K562 (cell line): ENCODE measurements at regions not wholly inside any gene's neighbourhood (a gene's known extent, or its start where the extent isn't known, plus 50 kb on each side); places are given as distances from the start of the nearest gene placed in this dataset.

ENCODE experiments used
- ATAC-seq: fragments of 200-7000 bp; cut with Tn5 transposase; 3 replicates; pipeline ENCODE4 v1.9.1; 2020; ENCODE audit warnings: moderate library complexity
- BruUV-seq: library from RNA; stranded (reverse); fragments of 400-500 nt; replicated peaks from 2 replicates; lab custom pipeline; 2021; lab: Mats Ljungman, UMichigan
- CTCF ChIA-PET: fragments of 300-600 bp; formaldehyde crosslinking; extraction: SDS; loops from one replicate; lab custom pipeline; 2021; ENCODE audit warnings: low intra/inter-chr PET ratio; lab: Yijun Ruan, JAX
- POLR2A ChIA-PET: fragments of 300-600, 350-650 bp; sonication (Branson Sonifier 250); formaldehyde crosslinking; extraction: SDS; loops from one replicate; lab custom pipeline; 2021; ENCODE audit warnings: antibody characterized with exemption, inconsistent platforms; lab: Yijun Ruan, JAX
- DNase-seq, 4 experiments: peaks; one replicate each; pipeline versions ENCODE4 v3.0.0 to v3.0.0-alpha.2; 2011 to 2018; ENCODE audit warnings: low spot score in 3 of 4, mixed read lengths in 3 of 4; ENCODE audit errors: extremely low read depth in 1 of 4
- FAIRE-seq: peaks from 2 replicates; lab custom pipeline; 2011; peaks lifted over from hg19 to GRCh38; lab: Jason Lieb, UNC
- H2AFZ ChIP-seq: 2 replicates; pipeline ENCODE4 v1.6.0; 2011; ENCODE audit warnings: low read depth, low read length, control low read depth, inconsistent platforms
- H3K27ac ChIP-seq: fragments of 200-600 bp; 3 replicates; pipeline ENCODE4 v1.8.0; 2011; ENCODE audit warnings: low read depth, mild to moderate bottlenecking, control low read depth, inconsistent platforms, low read length, moderate library complexity, mixed read lengths; ENCODE audit errors: extremely low read depth
- H3K27me3 ChIP-seq, 2 experiments: fragments of 300-600 bp in 1 of 2; 2 replicates in 1 of 2; 3 replicates in 1 of 2; pipeline versions ENCODE4 v1.6.0 to v1.8.0; 2011; ENCODE audit warnings: inconsistent platforms in 2 of 2, low read length in 2 of 2, mild to moderate bottlenecking in 1 of 2, mixed read lengths in 1 of 2, moderate library complexity in 1 of 2; ENCODE audit not compliant: control insufficient read depth in 2 of 2, insufficient read depth in 2 of 2
- H3K36me3 ChIP-seq: fragments of 300-600 bp; 3 replicates; pipeline ENCODE4 v1.8.0; 2011; ENCODE audit warnings: mild to moderate bottlenecking, low read length, inconsistent platforms; ENCODE audit not compliant: control insufficient read depth, insufficient read depth
- H3K4me1 ChIP-seq, 2 experiments: fragments of 200-600 bp in 1 of 2; replicated peaks in 1 of 2; 2 replicates in 1 of 2; 3 replicates in 1 of 2; pipeline versions ENCODE4 v1.5.1 to v1.8.0; 2011; ENCODE audit warnings: inconsistent platforms in 2 of 2, low read length in 2 of 2, mild to moderate bottlenecking in 1 of 2, mixed read lengths in 1 of 2, moderate library complexity in 1 of 2; ENCODE audit not compliant: control insufficient read depth in 2 of 2, insufficient read depth in 2 of 2
- H3K4me2 ChIP-seq: 2 replicates; pipeline ENCODE4 v1.6.1; 2011; ENCODE audit warnings: low read length, control low read depth, inconsistent platforms, mixed read lengths; ENCODE audit not compliant: insufficient read depth
- H3K4me3 ChIP-seq: fragments of 200-600 bp; sonication (generic), shearing (Covaris generic); 2 replicates; pipeline ENCODE4 v1.5.1; 2016; ENCODE audit warnings: control low read depth, inconsistent platforms
- H3K79me2 ChIP-seq: fragments of 200-600 bp; 3 replicates; pipeline ENCODE4 v1.8.0; 2011; ENCODE audit warnings: low read length, inconsistent platforms; ENCODE audit not compliant: control insufficient read depth, insufficient read depth
- H3K9ac ChIP-seq, 2 experiments: 2 replicates each; pipeline versions ENCODE4 v1.6.0 to v1.6.1; 2011; ENCODE audit warnings: low read depth in 2 of 2, low read length in 2 of 2, control low read depth in 1 of 2, inconsistent platforms in 1 of 2, mild to moderate bottlenecking in 1 of 2, mixed read lengths in 1 of 2; ENCODE audit not compliant: insufficient read depth in 1 of 2
- H3K9me1 ChIP-seq: one replicate; pipeline ENCODE4 v1.6.0; 2011; ENCODE audit warnings: inconsistent platforms, mild to moderate bottlenecking, low read length, moderate library complexity; ENCODE audit not compliant: control insufficient read depth, insufficient read depth
- H3K9me3 ChIP-seq: replicated peaks from 2 replicates; pipeline ENCODE4 v1.5.1; 2011; ENCODE audit warnings: low read depth, low read length, inconsistent platforms; ENCODE audit not compliant: control insufficient read depth, insufficient read depth
- H4K20me1 ChIP-seq: replicated peaks from 2 replicates; pipeline ENCODE4 v1.6.1; 2011; ENCODE audit warnings: low read length, inconsistent platforms, mixed read lengths; ENCODE audit not compliant: control insufficient read depth, insufficient read depth
- CREB1 ChIP-seq, 2 experiments: sonication (generic) in 1 of 2; formaldehyde crosslinking in 1 of 2; IDR thresholded peaks; 2 replicates each; pipeline versions ENCODE4 v1.6.1 to v1.8.0; 2012 to 2022; ENCODE audit warnings: inconsistent platforms in 1 of 2, mild to moderate bottlenecking in 1 of 2, missing genetic modification reagents in 1 of 2, moderate library complexity in 1 of 2
- HMG20B ChIP-seq: fragments of 250-450 bp; sonication (Bioruptor Pico); IDR thresholded peaks from 2 replicates; pipeline ENCODE4 v1.5.0; 2021; ENCODE audit warnings: mild to moderate bottlenecking
- LCOR ChIP-seq: sonication (generic); formaldehyde crosslinking; IDR thresholded peaks from 2 replicates; pipeline ENCODE4 v1.8.0; 2022; ENCODE audit warnings: mild to moderate bottlenecking, missing genetic modification reagents
- NR1H2 ChIP-seq: sonication (generic); formaldehyde crosslinking; IDR thresholded peaks from 2 replicates; pipeline ENCODE4 v1.4.0; 2020; ENCODE audit warnings: mild to moderate bottlenecking, missing genetic modification reagents
- PPARD ChIP-seq: fragments of 250-450 bp; sonication (Bioruptor Pico); IDR thresholded peaks from 2 replicates; pipeline ENCODE4 v1.8.0; 2022; ENCODE audit warnings: inconsistent platforms, mild to moderate bottlenecking, moderate library complexity
- RFX1 ChIP-seq: fragments of 450-650 bp; IDR thresholded peaks from 2 replicates; pipeline ENCODE4 v1.6.1; 2016; ENCODE audit warnings: mild to moderate bottlenecking, moderate library complexity
- TCFL5 ChIP-seq: fragments of 250-450 bp; sonication (Bioruptor Pico); conservative IDR thresholded peaks from 2 replicates; pipeline ENCODE4 v1.6.1; 2021; ENCODE audit warnings: mild to moderate bottlenecking, moderate library complexity, matching md5 sums
- ZNF239 ChIP-seq: fragments of 250-450 bp; sonication (Bioruptor Pico); IDR thresholded peaks from 2 replicates; pipeline ENCODE4 v1.4.0; 2020; ENCODE audit warnings: mild to moderate bottlenecking
- ZNF589 ChIP-seq: fragments of 200-800 bp; sonication (Bioruptor generic); IDR thresholded peaks from 2 replicates; pipeline ENCODE4 v1.6.1; 2016; ENCODE audit warnings: low read depth, missing genetic modification characterization, missing compliant biosample characterization
- ZNF668 ChIP-seq: fragments of 250-450 bp; sonication (Bioruptor Pico); IDR thresholded peaks from 2 replicates; pipeline ENCODE4 v1.8.0; 2022; ENCODE audit warnings: mild to moderate bottlenecking, inconsistent platforms
- WGBS: fragments of 100-300 bp; shearing (Covaris generic); methylation state at CpG from one replicate; pipeline ENCODE4 v1.1.6; 2016; ENCODE audit warnings: low coverage, mixed read lengths; ENCODE audit not compliant: insufficient coverage; ENCODE audit errors: missing lambda C conversion rate; 5-methylcytosine and 5-hydroxymethylcytosine counted together
- in situ Hi-C: fragments of 300-500 bp; cut with MboI; formaldehyde crosslinking; loops from 4 replicates; pipeline ENCODE4 v1.15.0; 2018; ENCODE audit warnings: inconsistent platforms, mixed read lengths
- intact Hi-C: fragments of 100-400 bp; cut with micrococcal nuclease; formaldehyde crosslinking; loops from 2 replicates; pipeline ENCODE4 v1.14.2; 2022
- TF ChIP-seq, protein P1 (sequence below): sonication (generic); formaldehyde crosslinking; IDR thresholded peaks from 2 replicates; pipeline ENCODE4 v1.8.1; 2023; ENCODE audit warnings: mild to moderate bottlenecking, missing genetic modification reagents
- TF ChIP-seq, protein P2 (sequence below): fragments of 250-450 bp; sonication (Bioruptor Pico); IDR thresholded peaks from 2 replicates; pipeline ENCODE4 v1.4.0; 2020; ENCODE audit warnings: mild to moderate bottlenecking, moderate library complexity
- TF ChIP-seq, protein P3 (sequence below): fragments of 250-450 bp; sonication (Bioruptor Pico); IDR thresholded peaks from 2 replicates; pipeline ENCODE4 v1.4.0; 2020

DNA sequence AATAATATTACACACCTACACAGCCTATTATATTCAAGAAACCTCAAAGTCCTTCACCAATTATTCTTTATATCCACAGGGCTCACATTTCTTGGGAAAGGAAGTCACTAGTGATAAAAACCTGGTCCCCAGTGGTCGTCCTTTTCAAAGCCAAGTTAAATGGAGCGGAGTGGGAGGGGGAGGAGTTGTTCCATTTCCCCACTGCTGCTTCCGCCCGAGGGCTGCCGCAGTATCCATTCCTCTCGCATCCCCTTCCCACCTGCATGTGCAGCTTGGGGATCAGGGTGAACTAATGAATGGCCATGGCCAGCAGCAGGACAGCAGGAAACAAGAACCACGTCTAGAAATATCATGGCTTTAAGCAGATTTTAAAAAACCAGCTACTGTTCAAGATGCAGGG is 76.4 kb upstream of the SEMA6D start:
- CTCF ChIA-PET, result no interaction called here
- POLR2A ChIA-PET, result no interaction called here
- Histone ChIP-seq H3K9me3 (no peaks in the 10 kb centered on the region; the same call in 1 of the 2 replicates), H3K36me3 (no peaks in the 10 kb centered on the region), H2AFZ (no peak overlapping the region), H3K27ac (no peak overlapping the region), H3K4me3 (no peak overlapping the region), H4K20me1 (no peaks in the 10 kb centered on the region), H3K79me2 (no peaks in the 10 kb centered on the region), H3K9ac (no peak overlapping the region), H3K4me1 (no peaks in the 10 kb centered on the region), H3K4me2 (no peak overlapping the region), H3K9me1 (no peaks in the 10 kb centered on the region), H3K27me3 (no peaks in the 10 kb centered on the region)
- FAIRE-seq (no peak), DNase-seq (no peak), ATAC-seq (no peak)
- WGBS, result 4% methylated on average over 7 of the region's 7 CpGs
- intact Hi-C loops (no loop called here), in situ Hi-C loops (no loop called here)
- no TSS peak for BruUV-seq
- TF ChIP-seq ZNF239 (CRISPR knock-in tag), result no peak
- no peak for TF ChIP-seq LCOR (CRISPR knock-in tag)
- TF ChIP-seq, protein P1, sequence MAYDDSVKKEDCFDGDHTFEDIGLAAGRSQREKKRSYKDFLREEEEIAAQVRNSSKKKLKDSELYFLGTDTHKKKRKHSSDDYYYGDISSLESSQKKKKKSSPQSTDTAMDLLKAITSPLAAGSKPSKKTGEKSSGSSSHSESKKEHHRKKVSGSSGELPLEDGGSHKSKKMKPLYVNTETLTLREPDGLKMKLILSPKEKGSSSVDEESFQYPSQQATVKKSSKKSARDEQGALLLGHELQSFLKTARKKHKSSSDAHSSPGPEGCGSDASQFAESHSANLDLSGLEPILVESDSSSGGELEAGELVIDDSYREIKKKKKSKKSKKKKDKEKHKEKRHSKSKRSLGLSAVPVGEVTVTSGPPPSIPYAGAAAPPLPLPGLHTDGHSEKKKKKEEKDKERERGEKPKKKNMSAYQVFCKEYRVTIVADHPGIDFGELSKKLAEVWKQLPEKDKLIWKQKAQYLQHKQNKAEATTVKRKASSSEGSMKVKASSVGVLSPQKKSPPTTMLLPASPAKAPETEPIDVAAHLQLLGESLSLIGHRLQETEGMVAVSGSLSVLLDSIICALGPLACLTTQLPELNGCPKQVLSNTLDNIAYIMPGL (CRISPR knock-in tag), result no peak
- no peak for TF ChIP-seq CREB1 (IDR thresholded peaks at IDR 0.05)
- TF ChIP-seq CREB1 (CRISPR knock-in tag; IDR thresholded peaks at IDR 0.05), result no peak
- TF ChIP-seq, protein P2, sequence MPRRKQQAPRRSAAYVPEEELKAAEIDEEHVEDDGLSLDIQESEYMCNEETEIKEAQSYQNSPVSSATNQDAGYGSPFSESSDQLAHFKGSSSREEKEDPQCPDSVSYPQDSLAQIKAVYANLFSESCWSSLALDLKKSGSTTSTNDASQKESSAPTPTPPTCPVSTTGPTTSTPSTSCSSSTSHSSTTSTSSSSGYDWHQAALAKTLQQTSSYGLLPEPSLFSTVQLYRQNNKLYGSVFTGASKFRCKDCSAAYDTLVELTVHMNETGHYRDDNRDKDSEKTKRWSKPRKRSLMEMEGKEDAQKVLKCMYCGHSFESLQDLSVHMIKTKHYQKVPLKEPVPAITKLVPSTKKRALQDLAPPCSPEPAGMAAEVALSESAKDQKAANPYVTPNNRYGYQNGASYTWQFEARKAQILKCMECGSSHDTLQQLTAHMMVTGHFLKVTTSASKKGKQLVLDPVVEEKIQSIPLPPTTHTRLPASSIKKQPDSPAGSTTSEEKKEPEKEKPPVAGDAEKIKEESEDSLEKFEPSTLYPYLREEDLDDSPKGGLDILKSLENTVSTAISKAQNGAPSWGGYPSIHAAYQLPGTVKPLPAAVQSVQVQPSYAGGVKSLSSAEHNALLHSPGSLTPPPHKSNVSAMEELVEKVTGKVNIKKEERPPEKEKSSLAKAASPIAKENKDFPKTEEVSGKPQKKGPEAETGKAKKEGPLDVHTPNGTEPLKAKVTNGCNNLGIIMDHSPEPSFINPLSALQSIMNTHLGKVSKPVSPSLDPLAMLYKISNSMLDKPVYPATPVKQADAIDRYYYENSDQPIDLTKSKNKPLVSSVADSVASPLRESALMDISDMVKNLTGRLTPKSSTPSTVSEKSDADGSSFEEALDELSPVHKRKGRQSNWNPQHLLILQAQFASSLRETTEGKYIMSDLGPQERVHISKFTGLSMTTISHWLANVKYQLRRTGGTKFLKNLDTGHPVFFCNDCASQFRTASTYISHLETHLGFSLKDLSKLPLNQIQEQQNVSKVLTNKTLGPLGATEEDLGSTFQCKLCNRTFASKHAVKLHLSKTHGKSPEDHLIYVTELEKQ (CRISPR knock-in tag), result no peak
- TF ChIP-seq TCFL5 (CRISPR knock-in tag), result no peak
- no peak for TF ChIP-seq HMG20B (CRISPR knock-in tag)
- TF ChIP-seq PPARD (CRISPR knock-in tag), result no peak
- no peak for TF ChIP-seq RFX1
- no peak for TF ChIP-seq ZNF668 (CRISPR knock-in tag)
- TF ChIP-seq, protein P3, sequence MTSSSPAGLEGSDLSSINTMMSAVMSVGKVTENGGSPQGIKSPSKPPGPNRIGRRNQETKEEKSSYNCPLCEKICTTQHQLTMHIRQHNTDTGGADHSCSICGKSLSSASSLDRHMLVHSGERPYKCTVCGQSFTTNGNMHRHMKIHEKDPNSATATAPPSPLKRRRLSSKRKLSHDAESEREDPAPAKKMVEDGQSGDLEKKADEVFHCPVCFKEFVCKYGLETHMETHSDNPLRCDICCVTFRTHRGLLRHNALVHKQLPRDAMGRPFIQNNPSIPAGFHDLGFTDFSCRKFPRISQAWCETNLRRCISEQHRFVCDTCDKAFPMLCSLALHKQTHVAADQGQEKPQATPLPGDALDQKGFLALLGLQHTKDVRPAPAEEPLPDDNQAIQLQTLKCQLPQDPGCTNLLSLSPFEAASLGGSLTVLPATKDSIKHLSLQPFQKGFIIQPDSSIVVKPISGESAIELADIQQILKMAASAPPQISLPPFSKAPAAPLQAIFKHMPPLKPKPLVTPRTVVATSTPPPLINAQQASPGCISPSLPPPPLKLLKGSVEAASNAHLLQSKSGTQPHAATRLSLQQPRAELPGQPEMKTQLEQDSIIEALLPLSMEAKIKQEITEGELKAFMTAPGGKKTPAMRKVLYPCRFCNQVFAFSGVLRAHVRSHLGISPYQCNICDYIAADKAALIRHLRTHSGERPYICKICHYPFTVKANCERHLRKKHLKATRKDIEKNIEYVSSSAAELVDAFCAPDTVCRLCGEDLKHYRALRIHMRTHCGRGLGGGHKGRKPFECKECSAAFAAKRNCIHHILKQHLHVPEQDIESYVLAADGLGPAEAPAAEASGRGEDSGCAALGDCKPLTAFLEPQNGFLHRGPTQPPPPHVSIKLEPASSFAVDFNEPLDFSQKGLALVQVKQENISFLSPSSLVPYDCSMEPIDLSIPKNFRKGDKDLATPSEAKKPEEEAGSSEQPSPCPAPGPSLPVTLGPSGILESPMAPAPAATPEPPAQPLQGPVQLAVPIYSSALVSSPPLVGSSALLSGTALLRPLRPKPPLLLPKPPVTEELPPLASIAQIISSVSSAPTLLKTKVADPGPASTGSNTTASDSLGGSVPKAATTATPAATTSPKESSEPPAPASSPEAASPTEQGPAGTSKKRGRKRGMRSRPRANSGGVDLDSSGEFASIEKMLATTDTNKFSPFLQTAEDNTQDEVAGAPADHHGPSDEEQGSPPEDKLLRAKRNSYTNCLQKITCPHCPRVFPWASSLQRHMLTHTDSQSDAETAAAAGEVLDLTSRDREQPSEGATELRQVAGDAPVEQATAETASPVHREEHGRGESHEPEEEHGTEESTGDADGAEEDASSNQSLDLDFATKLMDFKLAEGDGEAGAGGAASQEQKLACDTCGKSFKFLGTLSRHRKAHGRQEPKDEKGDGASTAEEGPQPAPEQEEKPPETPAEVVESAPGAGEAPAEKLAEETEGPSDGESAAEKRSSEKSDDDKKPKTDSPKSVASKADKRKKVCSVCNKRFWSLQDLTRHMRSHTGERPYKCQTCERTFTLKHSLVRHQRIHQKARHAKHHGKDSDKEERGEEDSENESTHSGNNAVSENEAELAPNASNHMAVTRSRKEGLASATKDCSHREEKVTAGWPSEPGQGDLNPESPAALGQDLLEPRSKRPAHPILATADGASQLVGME (CRISPR knock-in tag), result no peak
- TF ChIP-seq ZNF589 (CRISPR knock-in tag), result no peak
- no peak for TF ChIP-seq NR1H2 (CRISPR knock-in tag)
